ENCODE measurements at regions not wholly inside any gene's neighbourhood (a gene's known extent, or its start where the extent isn't known, plus 50 kb on each side); places are given as distances from the start of the nearest gene placed in this dataset.

GRCh38 chr20:55793986-55794385 is 211.3 kb downstream of the CBLN4 start:
- TF ChIP-seq POU6F1 (CRISPR knock-in tag; IDR thresholded peaks at IDR 0.05; ENCODE audit: borderline replicate concordance, low read depth): no peak
- no peak for TF ChIP-seq ZNF70 (CRISPR knock-in tag; IDR thresholded peaks at IDR 0.05)
- no peak for TF ChIP-seq PATZ1 (CRISPR knock-in tag; IDR thresholded peaks at IDR 0.05; ENCODE audit: borderline replicate concordance)
- no peak for TF ChIP-seq TCF4 (CRISPR knock-in tag; IDR thresholded peaks at IDR 0.05; ENCODE audit: borderline replicate concordance)
- no peak for TF ChIP-seq ZFP30 (CRISPR knock-in tag; IDR thresholded peaks at IDR 0.05)
- TF ChIP-seq PPARA (CRISPR knock-in tag; IDR thresholded peaks at IDR 0.05; ENCODE audit: borderline replicate concordance): no peak
- TF ChIP-seq ZNF565 (CRISPR knock-in tag; conservative IDR thresholded peaks at IDR 0.05; ENCODE audit: low read depth): no peak
- TF ChIP-seq TOX (CRISPR knock-in tag; IDR thresholded peaks at IDR 0.05; ENCODE audit: borderline replicate concordance): no peak
- no peak for TF ChIP-seq ZFP3 (CRISPR knock-in tag; IDR thresholded peaks at IDR 0.05)
- TF ChIP-seq, protein P1, sequence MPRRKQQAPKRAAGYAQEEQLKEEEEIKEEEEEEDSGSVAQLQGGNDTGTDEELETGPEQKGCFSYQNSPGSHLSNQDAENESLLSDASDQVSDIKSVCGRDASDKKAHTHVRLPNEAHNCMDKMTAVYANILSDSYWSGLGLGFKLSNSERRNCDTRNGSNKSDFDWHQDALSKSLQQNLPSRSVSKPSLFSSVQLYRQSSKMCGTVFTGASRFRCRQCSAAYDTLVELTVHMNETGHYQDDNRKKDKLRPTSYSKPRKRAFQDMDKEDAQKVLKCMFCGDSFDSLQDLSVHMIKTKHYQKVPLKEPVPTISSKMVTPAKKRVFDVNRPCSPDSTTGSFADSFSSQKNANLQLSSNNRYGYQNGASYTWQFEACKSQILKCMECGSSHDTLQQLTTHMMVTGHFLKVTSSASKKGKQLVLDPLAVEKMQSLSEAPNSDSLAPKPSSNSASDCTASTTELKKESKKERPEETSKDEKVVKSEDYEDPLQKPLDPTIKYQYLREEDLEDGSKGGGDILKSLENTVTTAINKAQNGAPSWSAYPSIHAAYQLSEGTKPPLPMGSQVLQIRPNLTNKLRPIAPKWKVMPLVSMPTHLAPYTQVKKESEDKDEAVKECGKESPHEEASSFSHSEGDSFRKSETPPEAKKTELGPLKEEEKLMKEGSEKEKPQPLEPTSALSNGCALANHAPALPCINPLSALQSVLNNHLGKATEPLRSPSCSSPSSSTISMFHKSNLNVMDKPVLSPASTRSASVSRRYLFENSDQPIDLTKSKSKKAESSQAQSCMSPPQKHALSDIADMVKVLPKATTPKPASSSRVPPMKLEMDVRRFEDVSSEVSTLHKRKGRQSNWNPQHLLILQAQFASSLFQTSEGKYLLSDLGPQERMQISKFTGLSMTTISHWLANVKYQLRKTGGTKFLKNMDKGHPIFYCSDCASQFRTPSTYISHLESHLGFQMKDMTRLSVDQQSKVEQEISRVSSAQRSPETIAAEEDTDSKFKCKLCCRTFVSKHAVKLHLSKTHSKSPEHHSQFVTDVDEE (CRISPR knock-in tag; IDR thresholded peaks at IDR 0.05): no peak

Measured in SK-N-SH treated with all-trans-retinoic acid at 6 μM for 48 hours (cell line).